HEK293T (cell line): ENCODE measurements at regions not wholly inside any gene's neighbourhood (a gene's known extent, or its start where the extent isn't known, plus 50 kb on each side); places are given as distances from the start of the nearest gene placed in this dataset.

Experiments used
- ELF4 ChIP-seq: fragments of 450-650 bp; IDR thresholded peaks from 2 replicates; pipeline ENCODE4 v1.6.1; 2017; ENCODE audit warnings: antibody characterized with exemption
- FOXM1 ChIP-seq: fragments of 450-650 bp; IDR thresholded peaks from 2 replicates; pipeline ENCODE4 v1.6.1; 2017; ENCODE audit warnings: mild to moderate bottlenecking, borderline replicate concordance
- SUZ12 ChIP-seq: fragments of 450-650 bp; IDR thresholded peaks from 2 replicates; pipeline ENCODE4 v1.6.1; 2016; ENCODE audit warnings: mild to moderate bottlenecking
- TARDBP ChIP-seq: fragments of 450-650 bp; IDR thresholded peaks from 2 replicates; pipeline ENCODE4 v1.6.1; 2016
- TF ChIP-seq, protein P1 (sequence below): fragments of 450-650 bp; IDR thresholded peaks from 2 replicates; pipeline ENCODE4 v1.6.1; 2016

DNA sequence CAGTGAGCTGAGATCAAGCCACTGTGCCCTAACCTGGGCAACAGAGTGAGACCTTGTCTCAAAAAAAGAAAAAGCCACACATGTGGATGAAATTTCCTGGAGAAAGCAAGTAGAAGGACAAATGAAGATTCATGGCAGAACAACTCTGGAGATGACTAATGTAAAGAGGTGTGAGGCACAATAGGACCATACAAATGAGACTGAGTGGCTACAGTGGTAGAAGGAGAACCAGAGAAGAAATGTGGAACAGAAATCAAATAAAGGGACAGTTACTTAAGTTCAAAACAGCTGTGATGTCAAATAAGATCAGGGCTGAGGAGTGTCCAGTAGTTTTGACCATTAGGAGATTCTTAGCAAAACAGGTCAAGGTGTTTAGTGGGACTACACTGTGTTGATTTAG, 130.9 kb upstream of the CDK6 start:
- TF ChIP-seq, protein P1, sequence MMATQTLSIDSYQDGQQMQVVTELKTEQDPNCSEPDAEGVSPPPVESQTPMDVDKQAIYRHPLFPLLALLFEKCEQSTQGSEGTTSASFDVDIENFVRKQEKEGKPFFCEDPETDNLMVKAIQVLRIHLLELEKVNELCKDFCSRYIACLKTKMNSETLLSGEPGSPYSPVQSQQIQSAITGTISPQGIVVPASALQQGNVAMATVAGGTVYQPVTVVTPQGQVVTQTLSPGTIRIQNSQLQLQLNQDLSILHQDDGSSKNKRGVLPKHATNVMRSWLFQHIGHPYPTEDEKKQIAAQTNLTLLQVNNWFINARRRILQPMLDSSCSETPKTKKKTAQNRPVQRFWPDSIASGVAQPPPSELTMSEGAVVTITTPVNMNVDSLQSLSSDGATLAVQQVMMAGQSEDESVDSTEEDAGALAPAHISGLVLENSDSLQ: no peak
- no peak for TF ChIP-seq FOXM1
- no peak for TF ChIP-seq TARDBP
- TF ChIP-seq SUZ12: no peak
- no peak for TF ChIP-seq ELF4
